ENCODE measurements at regions not wholly inside any gene's neighbourhood (a gene's known extent, or its start where the extent isn't known, plus 50 kb on each side); places are given as distances from the start of the nearest gene placed in this dataset.

- no peaks in the 10 kb centered on the region for H3K27me3 Mint-ChIP-seq (ENCODE audit: low read depth)
- peaks cover 2 to 4% of the 10 kb centered on the region in 2 experiments; a peak in 1 of 4 replicates for H3K4me1 Mint-ChIP-seq
- H3K36me3 Mint-ChIP-seq (ENCODE audit: insufficient read depth in 1 of 3, low read depth in 3 of 3): no peaks in the 10 kb centered on the region
These were observed 108.3 kb upstream of the AR start for GRCh38 chrX:67435536-67435935.

More at GRCh38 chrX:67435536-67435935, 108.3 kb upstream of the AR start:
- H3K23me2 ChIP-seq (ENCODE audit: insufficient read length, low read depth, low read length, poor library complexity, severe bottlenecking): no peaks in the 10 kb centered on the region
- no peak for TF ChIP-seq CTCF (conservative IDR thresholded peaks at IDR 0.05)
- H3K9ac ChIP-seq (ENCODE audit: extremely low read depth, insufficient read length, low read length): no peak overlapping the region
- no peak overlapping the region for H4K5ac ChIP-seq (ENCODE audit: insufficient read length, low read depth, low read length)
- no peak overlapping the region for H3K23ac ChIP-seq (ENCODE audit: insufficient read length, low read depth, low read length)
- no peak overlapping the region for H3T11ph ChIP-seq (ENCODE audit: low read length)
- no peak overlapping the region for H3K56ac ChIP-seq (ENCODE audit: insufficient read length, low read depth, low read length)
- WGBS (ENCODE audit: extremely low coverage, insufficient read length, low lambda C conversion rate): no CpG with 5 or more reads among the region's 1 CpG
- no peak overlapping the region for H3K27ac ChIP-seq (ENCODE audit: insufficient read length, low read depth, low read length)
- H3K27ac Mint-ChIP-seq: no peak overlapping the region; a peak in 1 of 7 replicates
- no peak for DNase-seq
- no peaks in the 10 kb centered on the region for H3K4me1 ChIP-seq (ENCODE audit: insufficient read depth, low read length)
- H3K9me3 Mint-ChIP-seq: peaks cover 59 to 63% of the 10 kb centered on the region in 2 experiments
- no peak overlapping the region for H3K4ac ChIP-seq (ENCODE audit: low read depth, low read length)
- no peak overlapping the region for H3K14ac ChIP-seq (ENCODE audit: insufficient read depth, low read length)
- no peaks in the 10 kb centered on the region for H4K20me1 ChIP-seq (ENCODE audit: control insufficient read depth, insufficient read depth, insufficient read length)
- no peaks in the 10 kb centered on the region for H3K79me1 ChIP-seq (ENCODE audit: insufficient read depth, low read depth, low read length, poor library complexity, severe bottlenecking)
- peaks cover 57% of the 10 kb centered on the region for H3K9me3 ChIP-seq (ENCODE audit: control insufficient read depth, low read depth, low read length)
- H3K27me3 ChIP-seq (ENCODE audit: insufficient read depth, low read length): no peaks in the 10 kb centered on the region
- H2BK120ac ChIP-seq (ENCODE audit: low read depth, low read length, poor library complexity, severe bottlenecking): no peak overlapping the region
- no peak overlapping the region for H3K18ac ChIP-seq (ENCODE audit: insufficient read length, low read depth, low read length)
- no peak overlapping the region for H3K4me3 Mint-ChIP-seq
- no peak overlapping the region for H2BK12ac ChIP-seq (ENCODE audit: insufficient read length, low read depth, low read length)
- no peak overlapping the region for H4K8ac ChIP-seq (replicated peaks; ENCODE audit: insufficient read length, low read depth, low read length)
- H4K91ac ChIP-seq (ENCODE audit: insufficient read length, low read depth, low read length): no peak overlapping the region
- H2BK15ac ChIP-seq (ENCODE audit: low read depth, low read length): no peak overlapping the region
- H2AK5ac ChIP-seq (ENCODE audit: insufficient read length, low read length): no peak overlapping the region
- H3K79me2 ChIP-seq (ENCODE audit: insufficient read depth, low read length): no peaks in the 10 kb centered on the region
- no peak overlapping the region for H3K4me2 ChIP-seq (ENCODE audit: insufficient read depth, insufficient read length, low read length)
- H2BK5ac ChIP-seq (ENCODE audit: insufficient read length, low read length): no peak overlapping the region
- H2BK20ac ChIP-seq (ENCODE audit: low read depth, low read length, poor library complexity, severe bottlenecking): no peak overlapping the region
- H2AFZ ChIP-seq (ENCODE audit: low read length): no peak overlapping the region

All from H9 (cell line).